B cell (primary cell): ENCODE measurements at regions not wholly inside any gene's neighbourhood (a gene's known extent, or its start where the extent isn't known, plus 50 kb on each side); places are given as distances from the start of the nearest gene placed in this dataset.

Experiments used
- ATAC-seq: fragments of 200-7000 bp; cut with Tn5 transposase; one replicate; pipeline ENCODE4 v1.10.0; 2021; ENCODE audit warnings: low read depth, mild to moderate bottlenecking, moderate number of reproducible peaks, moderate library complexity
- CTCF ChIA-PET: fragments of 350-600 bp; sonication (Branson Sonifier 250); formaldehyde crosslinking; loops from one replicate; lab custom pipeline; 2021; ENCODE audit warnings: antibody characterized with exemption, inconsistent platforms; lab: Charles Lee
- POLR2A ChIA-PET: fragments of 350-600 bp; sonication (Branson Sonifier 250); formaldehyde crosslinking; loops from one replicate; lab custom pipeline; 2021; ENCODE audit warnings: antibody characterized with exemption; lab: Charles Lee
- DNase-seq: peaks from one replicate; pipeline ENCODE4 v3.0.0; 2013
- H2AFZ ChIP-seq: 2 replicates; pipeline ENCODE4 v1.6.1; 2012; ENCODE audit warnings: mild to moderate bottlenecking, low read depth, low read length; ENCODE audit not compliant: insufficient read depth, poor library complexity, severe bottlenecking
- H3K27ac ChIP-seq, 2 donors: 1 replicate in 1 of 2; 2 replicates in 1 of 2; pipeline ENCODE4 v1.5.1; 2012 to 2013; ENCODE audit warnings: low read length in 2 of 2, mild to moderate bottlenecking in 2 of 2, moderate library complexity in 1 of 2
- H3K27me3 ChIP-seq, 4 experiments: fragments of 200-600 bp in 1 of 4; sonication (generic) in 1 of 4; replicated peaks in 1 of 4; 1 replicate in 2 of 4; 2 replicates in 2 of 4; pipeline versions ENCODE4 v1.6.1 to v1.7.0; 2013 to 2016; ENCODE audit warnings: low read length in 3 of 4, mild to moderate bottlenecking in 2 of 4, mixed read lengths in 1 of 4, moderate library complexity in 1 of 4; ENCODE audit not compliant: insufficient read depth in 4 of 4, control insufficient read depth in 3 of 4; ENCODE audit errors: control extremely low read depth in 1 of 4
- H3K36me3 ChIP-seq, 2 experiments: replicated peaks in 1 of 2; 1 replicate in 1 of 2; 2 replicates in 1 of 2; pipeline versions ENCODE4 v1.6.1 to v1.7.1; 2013; ENCODE audit warnings: low read length in 1 of 2; ENCODE audit not compliant: insufficient read depth in 2 of 2, control insufficient read depth in 1 of 2; ENCODE audit errors: control extremely low read depth in 1 of 2, extremely low read depth in 1 of 2
- H3K4me1 ChIP-seq, 2 donors: fragments of 200-600 bp in 1 of 2; sonication (generic) in 1 of 2; 1 replicate in 1 of 2; 2 replicates in 1 of 2; pipeline versions ENCODE4 v1.5.1 to v1.6.1; 2013 to 2017; ENCODE audit warnings: low read length in 2 of 2; ENCODE audit not compliant: control insufficient read depth in 2 of 2, insufficient read depth in 2 of 2
- H3K4me2 ChIP-seq: replicated peaks from 2 replicates; pipeline ENCODE3; 2012; ENCODE audit warnings: mild to moderate bottlenecking, low read depth, low read length; ENCODE audit not compliant: poor library complexity, severe bottlenecking
- H3K4me3 ChIP-seq, 5 experiments: fragments of 200-600 bp in 1 of 5; sonication (generic) in 1 of 5; 1 replicate in 3 of 5; 2 replicates in 2 of 5; pipeline versions ENCODE4 v1.5.1 to v1.7.0; 2011 to 2016; ENCODE audit warnings: low read length in 4 of 5, mild to moderate bottlenecking in 4 of 5, low read depth in 2 of 5, control low read depth in 1 of 5, moderate library complexity in 1 of 5; ENCODE audit not compliant: insufficient read depth in 1 of 5; ENCODE audit errors: control extremely low read depth in 1 of 5, extremely low read depth in 1 of 5
- H3K79me2 ChIP-seq: fragments of 200-600 bp; sonication (generic); one replicate; pipeline ENCODE4 v1.6.0; 2016; ENCODE audit warnings: low read length; ENCODE audit not compliant: control insufficient read depth, insufficient read depth
- H3K9ac ChIP-seq: fragments of 200-600 bp; sonication (generic); 2 replicates; pipeline ENCODE4 v1.6.1; 2017; ENCODE audit warnings: mild to moderate bottlenecking, low read length, moderate library complexity
- H3K9me3 ChIP-seq, 3 donors: one replicate each; pipeline versions ENCODE4 v1.6.1 to v1.7.1; 2013; ENCODE audit warnings: low read length in 2 of 3; ENCODE audit not compliant: control insufficient read depth in 2 of 3, insufficient read depth in 1 of 3; ENCODE audit errors: control extremely low read depth in 1 of 3
- H4K20me1 ChIP-seq: 2 replicates; pipeline ENCODE4 v1.6.0; 2012; ENCODE audit warnings: mild to moderate bottlenecking, low read length; ENCODE audit not compliant: insufficient read depth, control insufficient read depth, poor library complexity, severe bottlenecking
- H3K27ac Mint-ChIP-seq: one replicate; pipeline ENCODE4 v1.8.0; 2021; ENCODE audit warnings: mixed read lengths
- H3K27me3 Mint-ChIP-seq: one replicate; pipeline ENCODE4 v1.8.0; 2021; ENCODE audit warnings: mixed read lengths
- H3K4me1 Mint-ChIP-seq: one replicate; pipeline ENCODE4 v1.8.0; 2021; ENCODE audit warnings: mixed read lengths
- H3K4me3 Mint-ChIP-seq: one replicate; pipeline ENCODE4 v1.8.0; 2021; ENCODE audit warnings: mixed read lengths
- H3K9me3 Mint-ChIP-seq: one replicate; pipeline ENCODE4 v1.8.0; 2022; ENCODE audit warnings: mixed read lengths; ENCODE audit not compliant: insufficient read depth
- EZH2 ChIP-seq: IDR thresholded peaks from 2 replicates; pipeline ENCODE4 v1.6.1; 2012; ENCODE audit warnings: borderline replicate concordance, low read depth, mild to moderate bottlenecking, moderate library complexity, low read length; ENCODE audit not compliant: insufficient read depth, poor library complexity, severe bottlenecking
- WGBS: methylation state at CpG from one replicate; pipeline ENCODE4 v1.1.5; 2013; ENCODE audit warnings: missing lambda C conversion rate; ENCODE audit not compliant: insufficient coverage; 5-methylcytosine and 5-hydroxymethylcytosine counted together
- intact Hi-C: fragments of 100-400 bp; cut with micrococcal nuclease; formaldehyde crosslinking; loops from one replicate; pipeline ENCODE4 v1.10.0; 2022
- TF ChIP-seq, protein P1 (sequence below): fragments of 200-600 bp; IDR thresholded peaks from one replicate; pipeline ENCODE4 v1.8.0; 2022; ENCODE audit warnings: antibody characterized with exemption, mild to moderate bottlenecking

DNA sequence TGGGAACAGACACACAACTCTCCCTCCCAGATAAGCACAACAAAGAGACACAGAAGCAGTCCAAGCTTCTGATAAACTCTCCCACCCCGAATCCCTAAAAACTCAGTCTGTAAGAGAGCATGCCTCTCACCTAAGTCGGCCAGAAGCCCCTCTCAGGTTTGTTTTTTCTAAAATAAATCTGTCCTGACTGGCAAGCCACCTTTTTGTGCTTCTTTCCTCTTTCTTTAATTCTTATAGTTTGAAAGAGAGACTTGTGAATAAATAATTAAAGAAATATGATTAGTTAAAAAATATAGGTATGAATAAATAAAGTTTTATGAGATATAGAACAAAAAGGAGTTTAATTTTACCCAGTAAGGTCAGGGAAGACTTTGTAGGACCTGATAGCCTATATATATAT lies 329.0 kb upstream of the SLCO3A1 start:
- WGBS, result 60% methylated on average over 1 of the region's 2 CpGs

DNA sequence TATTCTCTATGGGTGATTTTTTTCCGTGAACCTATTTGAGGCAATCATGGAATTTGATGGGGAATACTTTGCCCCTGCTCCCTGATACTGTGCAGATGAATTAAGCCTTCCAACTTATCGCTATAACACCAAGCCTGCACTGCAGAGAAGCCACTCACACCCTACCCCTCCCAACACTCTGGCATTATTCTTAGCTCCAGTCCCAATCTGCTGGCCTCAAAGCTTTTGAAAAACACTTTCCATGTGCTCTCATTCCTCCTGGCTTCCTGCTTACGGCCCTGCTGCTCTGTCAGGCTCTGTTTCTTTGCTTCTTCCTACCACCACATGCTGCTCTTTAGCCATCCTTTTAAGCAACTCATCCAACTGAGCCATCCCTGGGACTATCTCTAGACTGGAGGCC lies 327.8 kb upstream of the SLCO3A1 start:
- Histone ChIP-seq H4K20me1 (no peaks in the 10 kb centered on the region), H3K9me3 (no peaks in the 10 kb centered on the region), H3K36me3 (no peaks in the 10 kb centered on the region), H3K4me2 (no peak overlapping the region), H3K4me3 (no peak overlapping the region), H3K27me3 (no peaks in the 10 kb centered on the region), H3K9ac (no peak overlapping the region), H3K4me1 (no peaks in the 10 kb centered on the region), H2AFZ (no peak overlapping the region), H3K79me2 (no peaks in the 10 kb centered on the region), H3K27ac (no peak overlapping the region)
- Mint-ChIP-seq H3K9me3 (no peaks in the 10 kb centered on the region), H3K27ac (no peak overlapping the region), H3K27me3 (peaks cover 8% of the 10 kb centered on the region), H3K4me3 (no peak overlapping the region), H3K4me1 (no peaks in the 10 kb centered on the region)
- no peak for TF ChIP-seq EZH2
- TF ChIP-seq, protein P1, sequence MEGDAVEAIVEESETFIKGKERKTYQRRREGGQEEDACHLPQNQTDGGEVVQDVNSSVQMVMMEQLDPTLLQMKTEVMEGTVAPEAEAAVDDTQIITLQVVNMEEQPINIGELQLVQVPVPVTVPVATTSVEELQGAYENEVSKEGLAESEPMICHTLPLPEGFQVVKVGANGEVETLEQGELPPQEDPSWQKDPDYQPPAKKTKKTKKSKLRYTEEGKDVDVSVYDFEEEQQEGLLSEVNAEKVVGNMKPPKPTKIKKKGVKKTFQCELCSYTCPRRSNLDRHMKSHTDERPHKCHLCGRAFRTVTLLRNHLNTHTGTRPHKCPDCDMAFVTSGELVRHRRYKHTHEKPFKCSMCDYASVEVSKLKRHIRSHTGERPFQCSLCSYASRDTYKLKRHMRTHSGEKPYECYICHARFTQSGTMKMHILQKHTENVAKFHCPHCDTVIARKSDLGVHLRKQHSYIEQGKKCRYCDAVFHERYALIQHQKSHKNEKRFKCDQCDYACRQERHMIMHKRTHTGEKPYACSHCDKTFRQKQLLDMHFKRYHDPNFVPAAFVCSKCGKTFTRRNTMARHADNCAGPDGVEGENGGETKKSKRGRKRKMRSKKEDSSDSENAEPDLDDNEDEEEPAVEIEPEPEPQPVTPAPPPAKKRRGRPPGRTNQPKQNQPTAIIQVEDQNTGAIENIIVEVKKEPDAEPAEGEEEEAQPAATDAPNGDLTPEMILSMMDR, result no peak
- ATAC-seq (no peak), DNase-seq (no peak)
- intact Hi-C loops, result no loop called here
- CTCF ChIA-PET, result no interaction called here
- POLR2A ChIA-PET, result no interaction called here
- WGBS, result 93% methylated on average over 2 of the region's 3 CpGs

More for the DNA sequence above, 329.0 kb upstream of the SLCO3A1 start:
- Histone ChIP-seq H2AFZ (no peak overlapping the region), H3K9ac (no peak overlapping the region), H3K79me2 (no peaks in the 10 kb centered on the region), H3K36me3 (no peaks in the 10 kb centered on the region), H3K4me2 (no peak overlapping the region), H3K27me3 (no peaks in the 10 kb centered on the region), H3K4me3 (no peak overlapping the region), H3K4me1 (no peaks in the 10 kb centered on the region), H3K9me3 (no peaks in the 10 kb centered on the region), H3K27ac (no peak overlapping the region), H4K20me1 (no peaks in the 10 kb centered on the region)
- H3K9me3 Mint-ChIP-seq, result no peaks in the 10 kb centered on the region
- TF ChIP-seq, protein P1, result no peak
- TF ChIP-seq EZH2, result no peak
- intact Hi-C loops, result no loop called here
- H3K4me3 Mint-ChIP-seq, result no peak overlapping the region
- ChIA-PET CTCF (no interaction called here), POLR2A (no interaction called here)
- ATAC-seq (no peak), DNase-seq (no peak)
- no peaks in the 10 kb centered on the region for H3K4me1 Mint-ChIP-seq
- no peak overlapping the region for H3K27ac Mint-ChIP-seq
- peaks cover 8% of the 10 kb centered on the region for H3K27me3 Mint-ChIP-seq
